GM19467 (cell line): ENCODE measurements at regions not wholly inside any gene's neighbourhood (a gene's known extent, or its start where the extent isn't known, plus 50 kb on each side); places are given as distances from the start of the nearest gene placed in this dataset.

Source experiments
- ATAC-seq: cut with Tn5 transposase; IDR thresholded peaks from one replicate; pipeline ENCODE4 v1.9.1; 2021; ENCODE audit warnings: mild to moderate bottlenecking, moderate library complexity; ENCODE audit not compliant: unreplicated experiment

DNA sequence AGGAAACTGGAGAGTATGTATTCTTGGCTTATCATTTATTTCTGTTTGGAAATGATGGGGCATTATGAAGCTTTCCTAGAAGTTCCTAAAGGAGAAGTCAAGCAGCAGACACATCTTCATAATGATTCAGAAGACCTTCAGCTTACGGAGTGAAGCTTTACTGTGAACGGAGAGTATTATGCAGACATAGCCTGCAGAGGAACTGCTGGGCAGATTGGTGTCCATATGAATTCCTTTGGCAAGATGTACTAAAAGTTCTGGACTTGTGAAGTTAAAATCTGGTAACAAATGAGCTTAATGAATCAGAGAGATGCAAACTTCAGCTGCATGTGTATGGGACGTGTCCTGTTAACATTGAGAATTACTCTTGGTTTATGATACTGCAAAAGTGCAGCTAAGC is 60.1 kb downstream of the NABP1 start:
- no peak for ATAC-seq

DNA sequence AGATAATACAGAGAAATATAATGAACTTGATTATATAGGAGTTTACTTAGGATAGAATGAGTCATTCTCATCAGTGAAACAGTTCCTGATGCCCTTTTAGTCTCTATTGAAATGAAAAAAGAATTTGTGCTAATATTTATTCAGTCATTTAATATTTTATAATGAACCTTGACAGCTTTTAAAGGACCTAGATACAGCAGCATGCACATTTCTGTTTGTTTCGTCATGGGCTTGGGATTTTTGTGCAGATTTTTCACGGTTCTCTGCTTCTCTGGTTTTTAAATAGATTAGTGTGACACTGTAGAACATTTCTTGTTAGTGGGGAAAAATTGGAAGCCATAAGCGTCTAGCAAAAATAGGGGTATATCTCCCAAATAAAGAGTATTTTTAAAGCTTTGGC is 60.7 kb downstream of the NABP1 start:
- ATAC-seq = no peak

DNA sequence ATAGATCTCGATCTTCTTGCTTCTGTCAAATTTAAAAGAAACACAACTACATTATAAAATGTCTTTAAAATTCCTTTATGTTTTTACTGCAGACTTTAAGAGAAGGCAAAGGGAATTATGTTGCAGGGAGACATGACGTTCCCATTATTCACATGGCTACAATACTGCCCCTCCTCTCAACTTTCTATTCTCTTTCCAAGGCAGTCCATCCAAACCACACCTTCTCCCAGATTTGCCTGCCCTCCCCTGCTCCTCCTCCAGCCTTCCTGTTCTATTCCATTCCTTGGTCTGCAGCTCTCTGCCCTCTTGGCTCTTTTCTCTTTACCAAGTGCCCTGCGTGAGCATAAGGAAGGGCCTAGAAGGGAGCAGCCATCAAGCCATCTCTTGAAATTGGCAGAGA is 61.3 kb downstream of the NABP1 start:
- no peak for ATAC-seq

DNA sequence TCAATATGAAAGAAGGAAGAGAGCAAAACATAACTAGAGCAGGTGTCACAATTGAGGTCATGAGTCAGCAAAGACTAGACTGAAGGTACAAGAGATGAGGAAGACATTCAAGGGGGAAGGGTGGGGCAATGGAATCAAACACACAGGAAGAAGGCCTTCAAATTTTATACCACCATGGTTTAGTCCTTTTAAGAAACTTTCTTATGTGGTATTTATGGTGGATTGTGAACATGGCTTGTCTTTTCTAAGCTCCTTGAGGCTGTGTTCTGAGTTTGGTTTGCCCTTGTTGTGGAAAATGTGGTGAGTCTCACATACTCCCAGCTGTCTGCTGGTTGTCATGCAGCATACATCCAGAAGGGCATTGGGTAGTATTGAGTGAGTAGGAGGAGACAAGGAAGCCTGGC is 62.1 kb downstream of the NABP1 start:
- ATAC-seq = peak; percentile 88

DNA sequence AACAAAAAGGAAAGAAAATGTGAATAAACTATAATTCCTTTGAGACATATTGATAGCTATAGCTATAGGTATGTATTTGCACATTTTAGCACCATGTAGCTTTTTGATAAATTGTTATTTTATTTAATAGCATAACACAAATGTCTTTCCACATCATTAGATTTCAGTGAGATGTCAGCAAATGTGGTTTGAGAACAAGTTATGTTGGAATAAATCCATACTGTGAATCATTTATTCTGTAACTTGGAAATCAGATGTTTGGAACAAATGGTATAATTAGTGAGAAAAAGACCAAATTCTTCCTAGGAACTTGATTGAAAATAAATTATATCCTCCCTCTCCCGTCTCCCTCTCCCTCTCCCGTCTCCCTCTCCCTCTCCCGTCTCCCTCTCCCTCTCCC is 62.8 kb downstream of the NABP1 start:
- no peak for ATAC-seq

DNA sequence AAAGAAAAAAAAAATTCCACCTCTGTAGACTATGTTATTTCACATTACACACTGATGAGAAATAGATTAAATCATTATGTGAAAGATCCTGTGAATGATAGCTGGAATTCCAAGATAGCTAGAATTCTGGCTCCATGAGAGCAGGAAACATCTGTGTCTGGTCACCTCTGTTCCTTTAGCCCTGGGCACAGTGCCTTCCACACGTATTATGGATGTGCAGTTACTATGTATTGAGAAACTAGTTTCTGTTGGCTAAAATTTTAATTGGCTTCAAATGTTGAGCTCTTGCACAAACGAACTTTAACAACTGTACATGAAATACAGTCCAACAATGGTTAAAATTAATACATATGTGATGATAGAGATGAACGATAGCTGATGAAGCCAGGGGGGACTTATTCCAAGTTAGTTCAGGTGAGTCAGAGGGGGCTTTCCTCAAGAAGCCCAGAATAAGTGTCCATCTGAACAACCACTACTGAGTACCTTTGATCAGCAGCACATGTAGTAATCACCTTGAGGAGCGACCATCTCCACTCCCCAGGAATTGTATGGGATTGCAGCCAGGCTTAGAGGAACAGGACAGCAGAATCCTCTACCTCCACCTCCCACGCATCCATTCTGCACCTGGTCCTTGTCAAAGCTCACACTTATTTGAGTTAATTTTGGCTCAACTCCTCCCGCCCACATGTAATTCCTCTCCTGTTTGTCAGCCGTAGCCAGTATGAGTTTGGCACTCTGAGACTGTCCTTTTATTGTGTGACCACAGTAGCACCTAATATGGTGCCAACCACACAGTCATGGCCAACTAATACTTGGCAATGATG is 68.6 kb downstream of the NABP1 start:
- ATAC-seq = no peak

DNA sequence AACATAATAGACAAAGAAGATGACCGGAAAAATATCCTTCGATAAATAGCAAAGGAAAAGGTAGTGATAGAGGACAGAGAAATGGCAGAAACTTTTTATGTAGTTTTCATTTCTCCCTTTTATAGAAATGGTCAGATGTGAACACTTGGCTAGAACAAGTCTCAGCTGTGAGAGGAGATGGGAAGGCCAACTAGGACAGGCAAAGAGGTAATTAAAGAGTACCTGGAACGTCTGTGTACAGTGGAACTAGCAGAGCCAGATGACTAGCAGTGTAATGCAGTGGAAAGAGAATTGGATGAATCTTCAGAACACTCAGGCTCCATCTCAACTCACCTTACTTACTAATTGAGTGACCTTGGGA is 69.2 kb downstream of the NABP1 start:
- no peak for ATAC-seq

DNA sequence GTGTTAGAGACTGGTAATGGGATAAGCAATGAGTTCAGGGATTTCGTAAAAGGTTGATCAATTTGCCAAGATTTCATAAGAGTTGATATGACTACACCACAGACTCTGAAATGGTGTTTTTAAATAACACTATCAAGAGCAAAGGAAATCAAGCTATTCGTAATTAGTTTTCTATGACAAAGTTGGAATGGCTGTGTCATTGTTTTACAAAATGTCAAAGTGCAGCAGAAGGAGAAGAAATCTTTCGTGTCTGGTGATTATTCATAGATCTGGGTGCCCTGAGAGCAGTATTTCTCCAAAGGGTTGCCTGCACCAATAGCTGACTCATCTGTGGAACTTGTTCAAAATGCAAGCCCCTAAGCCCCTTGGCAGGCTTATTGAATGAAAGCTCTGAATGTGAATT is 70.1 kb downstream of the NABP1 start:
- ATAC-seq = peak; percentile 26

DNA sequence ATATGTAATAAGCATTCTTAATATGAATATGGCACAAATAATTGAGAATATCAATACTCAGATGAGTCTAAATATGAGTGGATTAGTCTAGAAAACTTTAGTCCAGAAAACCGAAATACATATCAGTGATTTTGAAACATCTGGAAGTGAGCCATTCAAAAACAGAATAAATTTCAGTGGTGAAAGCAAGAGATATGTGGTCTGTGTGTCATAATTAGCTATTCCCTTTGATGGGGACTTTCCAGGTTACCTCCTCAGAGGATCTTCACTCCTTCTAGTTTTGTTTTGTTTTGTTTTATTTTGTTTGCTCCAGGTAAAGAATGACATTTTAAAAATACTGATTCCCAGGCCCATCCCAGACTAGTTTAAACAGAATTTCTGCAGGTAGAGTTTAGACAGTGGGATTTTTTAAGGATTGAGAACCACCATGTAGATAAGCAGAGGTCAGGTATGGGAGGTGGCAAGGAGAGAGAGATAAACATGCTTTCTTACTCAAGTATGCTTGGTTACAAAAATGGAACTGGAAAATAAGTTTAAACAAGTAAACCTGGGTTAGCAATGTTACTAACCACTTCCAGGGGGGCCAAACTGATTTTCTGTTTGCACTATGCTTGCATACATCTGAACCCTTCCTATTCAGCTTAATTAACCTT is 70.7 kb downstream of the NABP1 start:
- ATAC-seq = peak; percentile 62

DNA sequence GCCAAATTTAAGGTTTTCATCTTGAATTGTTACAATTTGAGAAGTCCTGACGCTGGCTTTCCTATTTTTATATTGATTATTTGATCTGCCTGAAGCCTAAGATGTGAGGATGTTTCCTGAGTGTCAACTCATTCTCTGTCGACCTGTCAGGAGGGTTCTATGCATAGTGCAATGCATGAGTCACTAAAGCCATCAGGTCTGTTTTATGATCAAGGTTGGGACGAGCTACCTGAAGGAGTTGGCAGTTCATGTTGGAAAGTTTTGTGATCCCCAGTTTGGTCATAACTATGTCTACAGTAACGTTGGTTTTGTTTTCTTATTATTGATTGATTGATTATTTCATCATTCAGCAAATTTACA is 71.2 kb downstream of the NABP1 start:
- no peak for ATAC-seq

DNA sequence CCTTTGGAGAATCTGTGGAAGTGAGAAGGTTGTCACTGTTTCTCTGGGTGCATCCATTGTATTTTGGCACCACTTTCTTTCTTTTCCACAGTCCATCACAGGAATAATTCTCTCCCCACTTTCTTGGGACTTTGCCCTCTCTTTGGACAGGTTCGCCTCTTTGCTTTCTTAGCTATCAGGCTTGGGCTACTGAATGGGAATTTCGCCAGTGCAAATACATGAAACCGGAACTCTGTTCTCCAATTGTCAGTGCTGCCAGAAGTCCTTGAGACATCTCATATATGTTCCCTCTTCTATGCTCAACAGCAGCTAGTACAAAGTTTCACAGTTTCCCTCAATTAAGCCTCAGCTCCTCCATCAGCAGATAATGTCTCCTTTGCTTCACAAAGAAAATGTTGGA is 76.2 kb downstream of the NABP1 start:
- no peak for ATAC-seq

DNA sequence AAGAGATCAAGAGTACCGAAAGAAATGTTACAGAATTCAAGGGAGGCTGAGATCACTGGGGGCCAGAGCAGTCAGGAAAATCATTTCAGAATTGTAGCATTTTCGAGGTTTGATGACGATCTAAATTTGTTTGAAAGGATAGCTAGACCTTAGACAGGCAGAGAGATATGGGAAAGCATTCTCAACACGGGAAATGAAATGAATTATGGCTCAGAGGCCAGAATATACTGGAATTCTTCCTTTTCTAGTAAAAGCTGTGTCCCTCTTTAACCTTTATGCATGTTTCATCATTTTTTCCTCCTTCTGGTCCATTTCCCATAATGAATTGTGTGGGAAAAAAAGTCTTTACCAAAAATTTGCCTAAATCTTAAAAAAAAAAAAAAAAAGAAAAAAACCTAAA is 78.8 kb downstream of the NABP1 start:
- ATAC-seq = no peak

DNA sequence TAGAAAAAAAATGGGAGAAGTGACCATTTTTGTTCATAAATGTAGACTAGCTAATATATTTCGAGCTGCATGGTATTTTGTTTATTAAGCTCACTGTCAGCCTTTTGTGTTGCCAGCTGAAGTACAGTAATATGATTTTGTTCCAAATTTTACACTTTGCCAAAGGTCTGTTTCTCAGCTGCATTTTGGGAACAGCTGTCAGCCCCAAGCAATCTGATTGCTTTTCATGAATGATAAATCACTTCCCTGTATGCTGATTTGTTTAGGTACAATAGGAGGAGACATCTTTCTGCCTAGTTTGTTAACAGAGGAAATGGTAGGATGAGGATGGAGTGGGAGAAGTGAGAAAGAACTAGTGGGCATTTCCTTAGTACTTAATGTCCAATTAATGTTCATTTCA is 79.3 kb downstream of the NABP1 start:
- ATAC-seq = no peak

DNA sequence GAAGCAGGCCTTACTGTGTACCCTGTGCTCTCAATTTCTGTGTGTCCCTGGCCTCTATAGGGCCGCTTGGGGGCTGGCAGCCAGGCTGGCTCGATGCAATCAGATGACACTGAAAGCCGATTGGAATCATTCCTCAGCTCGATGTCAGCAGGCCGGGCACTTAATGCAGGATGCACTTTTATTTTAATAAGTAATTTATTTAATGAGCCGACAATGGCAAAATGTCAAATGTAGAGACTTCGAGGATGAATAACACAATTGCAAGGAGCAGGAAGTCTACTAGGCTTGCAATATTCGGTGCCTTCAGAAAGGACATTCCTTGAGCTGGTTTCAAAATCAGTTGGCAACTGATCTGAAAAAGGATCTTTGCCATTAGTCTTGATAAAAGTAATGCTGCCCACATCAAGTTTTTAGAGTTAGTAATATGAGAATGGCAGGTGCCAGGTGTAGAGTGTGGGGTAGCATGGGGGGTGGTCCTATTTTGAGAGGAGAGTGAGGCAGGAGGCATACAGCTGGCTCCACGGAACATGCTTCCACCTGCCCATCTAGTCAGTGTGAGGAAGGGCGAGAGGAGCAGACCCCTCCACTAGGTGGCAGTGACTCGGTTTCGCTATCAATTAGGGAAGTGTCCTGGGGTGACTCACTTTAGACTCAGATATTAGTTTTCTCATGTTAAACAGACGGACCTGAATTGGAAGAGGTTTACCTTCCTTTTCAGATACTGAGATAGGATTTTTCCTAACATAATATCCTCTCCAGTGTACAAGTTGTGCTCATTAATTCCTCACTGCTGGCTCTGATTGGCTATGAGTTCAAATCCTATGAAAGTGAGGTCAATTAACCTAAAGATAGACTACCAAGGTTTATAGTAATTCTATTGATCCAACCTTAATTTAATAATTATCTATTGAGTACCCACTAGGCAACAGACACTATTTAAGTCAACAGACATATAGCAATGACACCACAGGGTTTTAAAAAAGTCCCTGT is 80.9 kb downstream of the NABP1 start:
- ATAC-seq = peak; percentile 100

DNA sequence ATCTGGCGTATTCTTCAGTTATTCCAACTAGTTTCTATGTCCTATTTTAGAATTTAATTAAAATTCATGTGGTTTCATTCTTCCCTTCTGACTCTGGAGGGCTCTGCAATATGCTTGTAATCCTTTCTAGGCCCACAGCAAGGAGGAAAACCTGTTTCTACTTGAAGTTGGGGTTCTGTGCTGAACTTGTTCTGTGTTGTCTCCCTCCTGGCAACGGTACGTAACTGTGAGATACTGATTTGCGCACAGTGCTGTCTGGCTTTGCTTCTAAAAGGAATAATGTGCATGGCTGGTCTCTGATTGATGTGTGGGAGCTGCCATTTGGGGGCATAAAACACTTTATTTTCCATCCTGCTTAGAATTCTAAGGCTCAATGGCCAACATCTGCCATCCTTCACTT is 81.7 kb downstream of the NABP1 start:
- ATAC-seq = no peak

DNA sequence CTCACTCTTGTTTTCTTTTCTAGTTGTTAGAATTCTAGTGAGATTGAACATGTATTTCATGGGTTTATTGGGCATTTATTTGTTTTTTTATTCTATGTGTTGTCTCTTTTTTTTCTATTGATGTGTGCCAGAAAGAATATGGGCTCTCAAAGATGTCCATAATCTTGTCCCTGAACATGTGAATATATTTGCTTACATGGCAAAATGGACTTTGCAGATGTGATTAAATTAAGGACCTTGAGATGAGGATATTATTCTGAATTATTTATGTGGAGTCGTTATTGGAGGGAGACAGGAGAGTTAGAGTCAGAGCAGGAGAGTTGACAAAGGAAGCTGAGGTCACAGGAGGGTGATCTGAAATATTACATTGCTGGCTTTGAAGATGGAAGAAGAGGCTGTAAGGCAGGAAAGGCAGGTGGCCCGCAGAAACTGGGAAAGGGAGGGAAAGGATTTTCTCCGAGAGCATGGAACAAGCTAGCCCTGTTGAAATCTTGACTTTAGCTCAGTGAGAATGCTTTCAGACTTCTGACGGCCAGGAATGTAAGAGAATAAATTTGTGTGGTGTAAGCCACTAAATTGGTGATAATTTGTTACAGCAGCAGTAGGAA is 82.8 kb downstream of the NABP1 start:
- no peak for ATAC-seq

DNA sequence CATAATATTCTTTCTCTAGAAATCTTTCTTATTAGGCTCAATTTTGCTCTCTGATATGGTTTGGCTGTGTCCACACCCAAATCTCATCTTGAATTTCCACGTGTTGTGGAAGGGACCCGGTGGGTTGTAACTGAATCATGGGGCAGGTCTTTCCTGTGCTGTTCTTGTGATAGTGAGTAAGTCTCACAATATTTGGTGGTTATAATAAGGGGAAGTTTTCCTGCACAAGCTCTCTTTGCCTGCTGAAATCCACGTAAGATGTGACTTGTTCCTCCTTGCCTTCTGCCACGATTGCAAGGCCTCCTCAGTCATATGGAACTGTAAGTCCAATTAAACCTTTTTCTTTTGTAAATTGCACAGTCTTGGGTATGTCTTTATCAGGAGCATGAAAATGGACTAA is 73.8 kb downstream of the CAVIN2 start:
- no peak for ATAC-seq

DNA sequence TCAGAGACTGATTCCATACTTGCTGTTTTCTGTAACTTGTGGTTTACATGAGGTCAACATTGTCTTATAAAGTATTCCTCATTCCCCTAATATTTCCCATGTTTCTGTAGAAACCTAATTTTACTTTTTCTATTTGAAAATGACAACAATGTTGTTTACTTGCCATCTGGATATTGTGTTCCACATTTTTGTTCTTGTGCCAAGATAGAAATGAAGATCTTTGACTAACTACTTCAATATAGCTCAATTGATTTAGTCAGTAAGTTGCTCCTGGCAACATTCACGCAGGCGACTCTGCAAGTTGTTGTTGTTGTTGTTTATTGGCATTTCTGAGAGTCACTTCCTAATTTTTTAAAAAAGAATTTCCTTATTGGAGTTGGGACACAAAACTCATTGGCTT is 69.5 kb downstream of the CAVIN2 start:
- ATAC-seq = no peak

DNA sequence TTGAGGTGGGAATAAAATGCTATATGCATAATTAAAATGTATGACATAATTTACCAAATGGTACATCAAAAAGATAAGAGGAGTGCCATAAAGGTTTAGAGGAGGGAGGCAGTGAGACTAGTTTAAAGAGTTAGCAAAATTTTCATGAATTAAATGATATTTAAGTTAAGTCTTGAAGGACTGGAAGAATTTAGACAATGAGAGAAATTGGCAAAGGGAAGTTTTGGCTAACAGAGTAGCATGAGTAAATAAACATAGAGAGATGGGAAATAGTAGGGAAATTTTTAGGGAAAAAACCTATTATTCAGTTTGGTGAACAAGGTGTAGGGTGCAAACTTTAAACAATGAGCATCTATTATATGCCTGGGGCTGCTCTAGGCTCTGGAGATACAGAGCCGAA is 68.8 kb downstream of the CAVIN2 start:
- ATAC-seq = no peak

DNA sequence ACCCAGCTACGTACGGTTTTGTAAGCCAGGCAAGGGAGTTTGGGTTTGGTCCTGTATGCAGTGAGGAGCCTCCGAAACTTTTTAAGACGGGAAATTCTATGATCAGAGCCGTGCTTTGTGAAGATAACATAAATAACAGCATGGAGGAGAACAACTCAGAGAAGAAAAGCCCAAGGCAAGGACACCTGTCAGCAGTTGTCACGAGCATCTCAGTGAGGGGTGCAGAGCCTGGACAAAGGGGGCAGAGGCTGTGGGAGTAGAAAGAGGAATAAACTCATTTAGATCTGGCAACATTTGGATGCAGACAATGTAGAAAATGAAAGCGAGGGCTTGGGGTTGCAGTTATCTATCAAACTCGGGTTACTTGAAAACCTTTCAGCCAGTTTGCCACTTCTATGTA is 64.5 kb downstream of the CAVIN2 start:
- ATAC-seq = no peak

DNA sequence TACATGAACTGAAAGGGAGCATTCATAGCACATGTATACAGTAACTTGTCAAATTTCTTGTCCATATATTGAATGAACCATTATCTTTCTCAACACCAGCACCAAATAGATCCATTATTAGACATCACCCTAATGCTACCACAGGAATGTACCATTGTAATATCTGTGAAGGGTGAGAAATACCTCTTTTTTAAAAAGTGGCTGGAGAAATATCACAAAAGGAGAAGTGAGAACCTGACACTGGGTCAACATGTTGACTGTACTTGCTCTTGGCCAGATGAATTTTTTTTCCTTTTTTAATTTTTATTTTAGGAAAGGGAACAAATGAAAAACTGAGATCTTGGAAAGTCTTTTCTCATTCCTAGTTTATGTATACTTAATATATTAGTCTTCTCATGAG is 63.5 kb downstream of the CAVIN2 start:
- no peak for ATAC-seq
